ENCODE measurements at regions not wholly inside any gene's neighbourhood (a gene's known extent, or its start where the extent isn't known, plus 50 kb on each side); places are given as distances from the start of the nearest gene placed in this dataset.

DNA sequence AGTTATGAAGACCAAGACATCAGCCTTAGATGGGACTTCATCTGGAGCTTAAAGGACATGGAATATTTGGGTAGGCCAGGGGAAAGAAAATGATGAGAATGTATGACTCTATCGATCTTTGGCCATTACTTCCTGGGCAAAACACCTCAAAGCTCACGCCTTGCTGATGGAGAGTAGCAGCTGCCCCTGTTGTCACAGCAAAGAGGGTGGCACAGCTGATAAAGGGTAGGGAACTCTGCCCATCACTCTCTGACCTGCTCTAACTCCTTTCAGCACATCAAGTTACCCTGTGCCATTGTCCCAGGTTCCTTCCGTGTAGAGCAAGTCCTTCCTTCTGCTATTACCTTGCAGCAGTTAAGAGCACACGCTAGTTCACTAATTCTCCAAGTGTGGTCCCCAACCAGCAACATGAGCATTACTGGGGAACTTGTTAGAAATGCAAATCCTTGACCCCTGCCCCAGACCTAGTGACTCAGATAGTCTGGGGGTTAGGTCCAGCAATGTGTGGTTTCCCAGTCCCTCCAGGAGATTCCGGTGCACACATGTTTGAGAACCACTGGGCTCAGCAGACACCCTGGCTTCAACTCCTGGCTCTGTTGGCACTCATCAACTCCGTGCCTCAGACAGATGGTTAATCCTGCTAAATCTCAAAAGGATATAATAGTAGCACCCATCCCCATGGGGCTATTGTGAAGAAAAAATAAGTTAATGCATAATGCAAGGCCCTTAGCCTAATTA, 93.7 kb upstream of the EEA1 start:
- WGBS, 2 donors, result 85 to 90% methylated on average over 6 of the region's 6 CpGs
- no peak for DNase-seq (ENCODE audit: low spot score in 2 of 2)
- intact Hi-C loops (cut with DNase I; ENCODE audit: low total_unique reads), result no loop called here
- no peak overlapping the region for H3K4me3 ChIP-seq (ENCODE audit: low read depth, poor library complexity, severe bottlenecking)
- TF ChIP-seq CTCF (IDR thresholded peaks at IDR 0.05) (no peak), POLR2A (IDR thresholded peaks at IDR 0.05) (no peak)

DNA sequence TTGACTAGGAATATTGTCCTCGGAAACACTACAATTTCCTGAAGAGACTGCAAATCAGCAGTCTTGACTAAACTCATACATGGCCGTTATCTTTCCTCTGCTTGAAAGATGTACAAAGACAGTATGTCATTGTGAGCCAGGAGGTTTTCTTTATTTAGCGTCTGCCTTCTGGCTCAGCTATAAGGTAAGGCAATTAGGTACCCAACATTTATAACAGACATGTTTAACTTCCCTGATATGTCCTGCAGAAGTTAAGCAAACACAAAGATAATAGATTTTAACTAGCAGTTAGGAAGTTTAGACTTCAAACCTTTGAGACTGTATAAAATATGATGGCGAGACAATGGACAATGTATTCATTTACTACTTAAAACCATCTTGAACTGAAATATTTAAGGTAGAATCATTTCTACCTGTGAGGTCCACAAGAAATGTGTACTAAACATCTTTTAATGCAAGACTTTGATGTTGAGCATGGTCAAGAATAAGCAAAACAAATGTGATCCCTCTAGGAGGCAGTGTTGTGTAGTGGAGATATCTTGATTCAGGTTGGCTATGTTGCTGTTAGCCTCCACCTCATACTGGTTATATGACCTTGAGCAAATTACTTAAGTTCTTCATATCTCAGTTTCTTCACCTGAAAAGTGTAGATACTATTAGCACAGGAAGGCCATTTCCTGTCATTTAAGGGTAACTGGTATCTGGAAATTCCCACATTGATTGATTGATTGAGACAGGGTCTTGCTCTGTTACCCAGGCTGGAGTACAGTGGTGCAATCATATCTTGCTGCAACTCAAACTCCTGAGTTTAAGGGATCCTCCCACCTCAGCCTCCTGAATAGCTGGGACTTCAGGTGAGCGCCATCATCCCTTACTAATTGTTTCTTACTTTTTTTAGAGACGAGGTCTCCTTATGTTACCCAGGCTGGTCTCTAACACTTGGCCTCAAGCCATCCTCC, 96.3 kb upstream of the EEA1 start:
- no peak for DNase-seq (ENCODE audit: low spot score in 2 of 2)
- H3K4me3 ChIP-seq (ENCODE audit: low read depth, poor library complexity, severe bottlenecking), result no peak overlapping the region
- no peak for TF ChIP-seq POLR2A (IDR thresholded peaks at IDR 0.05)
- TF ChIP-seq CTCF (IDR thresholded peaks at IDR 0.05), result no peak
- intact Hi-C loops (cut with DNase I; ENCODE audit: low total_unique reads), result no loop called here
- whole genome bisulfite sequencing, 2 donors, result 90 to 94% methylated on average over 6 of the region's 6 CpGs

GRCh38 chr12:93027041-93027440, 97.9 kb upstream of the EEA1 start:
- WGBS, 2 donors, result 91 to 98% methylated on average over 2 of the region's 2 CpGs
- intact Hi-C loops (cut with DNase I; ENCODE audit: low total_unique reads), result no loop called here

DNA sequence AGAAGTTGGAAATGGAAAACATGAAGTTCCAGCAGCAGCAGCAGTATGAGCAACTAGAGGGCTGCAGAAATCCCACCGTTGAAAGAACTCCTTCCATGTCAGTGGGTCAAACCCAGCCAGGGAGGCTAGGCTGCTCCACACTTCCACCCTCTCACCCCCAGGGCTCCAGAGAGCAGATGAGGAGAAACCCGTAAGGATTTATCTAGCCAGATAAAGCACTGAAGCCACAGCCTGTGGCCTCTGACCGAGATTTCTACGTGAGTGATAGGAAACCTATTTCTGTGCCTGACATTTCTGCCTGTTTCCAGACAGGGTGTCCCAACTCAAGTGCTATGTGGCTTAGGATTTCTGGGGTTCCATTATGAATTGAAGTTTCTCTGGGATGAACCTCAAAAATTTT, 100.0 kb upstream of the EEA1 start:
- H3K4me3 ChIP-seq (ENCODE audit: low read depth, poor library complexity, severe bottlenecking), result no peak overlapping the region
- 85 to 90% methylated on average over 4 of the region's 4 CpGs for WGBS, 2 donors
- no peak for DNase-seq (ENCODE audit: low spot score in 2 of 2)
- TF ChIP-seq POLR2A (IDR thresholded peaks at IDR 0.05) (no peak), CTCF (IDR thresholded peaks at IDR 0.05) (no peak)
- intact Hi-C loops (cut with DNase I; ENCODE audit: low total_unique reads), result no loop called here

More at GRCh38 chr12:93027041-93027440, 97.9 kb upstream of the EEA1 start:
- no peak for DNase-seq (ENCODE audit: low spot score in 2 of 2)
- no peak overlapping the region for H3K4me3 ChIP-seq (ENCODE audit: low read depth, poor library complexity, severe bottlenecking)
- no peak for TF ChIP-seq CTCF (IDR thresholded peaks at IDR 0.05)
- TF ChIP-seq POLR2A (IDR thresholded peaks at IDR 0.05), result no peak

DNA sequence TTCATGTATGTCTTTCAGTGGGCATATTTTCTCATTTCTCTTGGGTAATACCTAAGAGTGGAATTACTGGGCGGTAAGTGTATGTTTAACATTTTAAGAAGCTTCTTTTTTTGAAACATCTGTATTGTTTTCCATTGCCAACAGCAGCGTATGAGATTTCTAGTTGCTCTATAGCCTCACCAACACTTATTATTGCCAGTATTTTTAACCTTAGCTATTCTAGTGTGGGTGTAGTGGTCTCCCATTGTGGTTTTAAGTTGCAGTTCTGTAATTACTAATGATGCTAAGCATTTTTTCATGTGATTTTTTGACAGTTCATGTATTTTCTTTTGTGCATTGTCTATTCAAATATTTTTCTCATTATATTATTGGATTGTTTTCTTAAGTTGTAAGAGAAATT, 101.9 kb upstream of the EEA1 start:
- DNase-seq (ENCODE audit: low spot score in 2 of 2), result no peak
- 38 to 59% methylated on average over 2 of the region's 2 CpGs for WGBS, 2 donors

More for the DNA sequence above, 101.9 kb upstream of the EEA1 start:
- TF ChIP-seq CTCF (IDR thresholded peaks at IDR 0.05), result no peak
- no peak for TF ChIP-seq POLR2A (IDR thresholded peaks at IDR 0.05)
- intact Hi-C loops (cut with DNase I; ENCODE audit: low total_unique reads), result no loop called here
- H3K4me3 ChIP-seq (ENCODE audit: low read depth, poor library complexity, severe bottlenecking), result no peak overlapping the region
